SK-N-MC (cell line): ENCODE measurements at regions not wholly inside any gene's neighbourhood (a gene's known extent, or its start where the extent isn't known, plus 50 kb on each side); places are given as distances from the start of the nearest gene placed in this dataset.

Experiments used
- EZH2 ChIP-seq: fragments of 200-600 bp; sonication (generic); IDR thresholded peaks from one replicate; pipeline ENCODE4 v1.6.1; 2017; ENCODE audit warnings: antibody characterized with exemption
- FOXP2 ChIP-seq: optimal IDR thresholded peaks from 2 replicates; pipeline ENCODE3; 2011; ENCODE audit warnings: mild to moderate bottlenecking, moderate library complexity; ENCODE audit not compliant: insufficient read depth; ENCODE audit errors: extremely low read length, control extremely low read depth
- POLR2AphosphoS5 ChIP-seq: IDR thresholded peaks from 2 replicates; pipeline ENCODE4 v1.6.1; 2012; ENCODE audit warnings: mild to moderate bottlenecking, low read depth, low read length, borderline replicate concordance

GRCh38 chr19:28878862-28879566, 333.9 kb downstream of the UQCRFS1 start:
- TF ChIP-seq EZH2 (no peak), POLR2AphosphoS5 (no peak), FOXP2 (no peak)
